Panc1 (cell line): ENCODE measurements at regions not wholly inside any gene's neighbourhood (a gene's known extent, or its start where the extent isn't known, plus 50 kb on each side); places are given as distances from the start of the nearest gene placed in this dataset.

Experiments
- ATAC-seq: fragments of 200-7000 bp; cut with Tn5 transposase; 2 replicates; pipeline ENCODE4 v1.9.1; 2020; ENCODE audit warnings: mild to moderate bottlenecking, moderate library complexity
- BruUV-seq: library from RNA; stranded (reverse); fragments of 400-500 nt; replicated peaks from 2 replicates; lab custom pipeline; 2021; lab: Mats Ljungman, UMichigan
- CTCF ChIA-PET: fragments of 300-600 bp; sonication (Branson Sonifier 250); formaldehyde crosslinking; loops from one replicate; lab custom pipeline; 2022; ENCODE audit warnings: antibody characterized with exemption; lab: Charles Lee
- POLR2A ChIA-PET: fragments of 300-600 bp; sonication (Branson Sonifier 250); formaldehyde crosslinking; loops from one replicate; lab custom pipeline; 2022; ENCODE audit warnings: antibody characterized with exemption; lab: Charles Lee
- DNase-seq: peaks from one replicate; pipeline ENCODE4 v3.0.0-alpha.2; 2010; ENCODE audit warnings: low read depth, low spot score
- H3K27ac ChIP-seq: 2 replicates; pipeline ENCODE4 v1.5.1; 2011; ENCODE audit warnings: mild to moderate bottlenecking, low read length, inconsistent platforms
- H3K27me3 ChIP-seq: fragments of 200-500 bp; sonication (Bioruptor generic); 2 replicates; pipeline ENCODE4 v1.6.0; 2014; ENCODE audit warnings: low read length, inconsistent platforms; ENCODE audit not compliant: control insufficient read depth, insufficient read depth
- H3K36me3 ChIP-seq: fragments of 200-500 bp; sonication (Bioruptor generic); 2 replicates; pipeline ENCODE4 v1.5.1; 2014; ENCODE audit warnings: inconsistent platforms, mild to moderate bottlenecking, low read length, moderate library complexity; ENCODE audit not compliant: control insufficient read depth, insufficient read depth
- H3K4me1 ChIP-seq: 2 replicates; pipeline ENCODE4 v1.5.1; 2011; ENCODE audit warnings: inconsistent platforms, mild to moderate bottlenecking, low read length, moderate library complexity; ENCODE audit not compliant: control insufficient read depth, insufficient read depth
- H3K4me3 ChIP-seq, 2 experiments: 2 replicates each; pipeline ENCODE4 v1.5.1; 2011 to 2012; ENCODE audit warnings: low read depth in 2 of 2, low read length in 2 of 2, mild to moderate bottlenecking in 2 of 2, inconsistent platforms in 1 of 2, moderate library complexity in 1 of 2
- H3K9me3 ChIP-seq: fragments of 200-500 bp; sonication (Bioruptor generic); 2 replicates; pipeline ENCODE4 v1.5.1; 2014; ENCODE audit warnings: low read depth, mild to moderate bottlenecking, inconsistent platforms, low read length, moderate library complexity; ENCODE audit not compliant: control insufficient read depth, insufficient read depth
- CTCF ChIP-seq: fragments of 450-650 bp; IDR thresholded peaks from 2 replicates; pipeline ENCODE4 v1.5.1; 2017; ENCODE audit warnings: mild to moderate bottlenecking
- POLR2AphosphoS5 ChIP-seq: IDR thresholded peaks from 2 replicates; pipeline ENCODE4 v1.6.1; 2012; ENCODE audit warnings: mild to moderate bottlenecking, low read depth, low read length, moderate library complexity
- REST ChIP-seq, 2 experiments: IDR thresholded peaks; 2 replicates each; pipeline ENCODE4 v1.6.1; 2011 to 2012; ENCODE audit warnings: low read depth in 2 of 2, control low read depth in 1 of 2, low read length in 1 of 2, mild to moderate bottlenecking in 1 of 2, moderate library complexity in 1 of 2; ENCODE audit not compliant: insufficient read depth in 1 of 2
- SIN3A ChIP-seq: IDR thresholded peaks from 2 replicates; pipeline ENCODE4 v1.6.1; 2012; ENCODE audit warnings: low read depth, mild to moderate bottlenecking, low read length, moderate library complexity, borderline replicate concordance; ENCODE audit not compliant: insufficient read depth
- TCF7L2 ChIP-seq: IDR thresholded peaks from 2 replicates; pipeline ENCODE4 v1.6.1; 2011; ENCODE audit warnings: mild to moderate bottlenecking, low read depth, low read length, inconsistent platforms
- in situ Hi-C: cut with HindIII; loops from 2 replicates; pipeline ENCODE4 v1.10.0; 2016; ENCODE audit warnings: low sequenced_read_pairs, low pct_unique_long_range_greater_than_20kb
- intact Hi-C: fragments of 100-400 bp; cut with micrococcal nuclease; formaldehyde crosslinking; loops from one replicate; pipeline ENCODE4 v1.10.0; 2022; ENCODE audit not compliant: unreplicated experiment

GRCh38 chrX:42420426-42420825 lies 357.5 kb downstream of the PPP1R2C start:
- in situ Hi-C loops: no loop called here
- no peak for DNase-seq
- no peaks in the 10 kb centered on the region for H3K4me1 ChIP-seq
- no peaks in the 10 kb centered on the region for H3K9me3 ChIP-seq
- no peak for ATAC-seq
- no peak for TF ChIP-seq TCF7L2
- no peak overlapping the region for H3K4me3 ChIP-seq
- H3K27me3 ChIP-seq: no peaks in the 10 kb centered on the region
- no peaks in the 10 kb centered on the region for H3K36me3 ChIP-seq
- POLR2A ChIA-PET: no interaction called here
- no peak overlapping the region for H3K27ac ChIP-seq
- BruUV-seq: no TSS peak
- CTCF ChIA-PET: no interaction called here
- intact Hi-C loops: no loop called here

GRCh38 chrX:42415636-42416035 lies 362.3 kb downstream of the PPP1R2C start:
- Histone ChIP-seq H3K9me3 (no peaks in the 10 kb centered on the region), H3K27ac (no peak overlapping the region), H3K27me3 (no peaks in the 10 kb centered on the region), H3K4me1 (no peaks in the 10 kb centered on the region), H3K4me3 (no peak overlapping the region), H3K36me3 (no peaks in the 10 kb centered on the region)
- ChIA-PET POLR2A (no interaction called here), CTCF (no interaction called here)
- in situ Hi-C loops: no loop called here
- BruUV-seq: no TSS peak
- ATAC-seq (no peak), DNase-seq (no peak)
- TF ChIP-seq REST (IDR thresholded peaks at IDR 0.05; ENCODE audit: insufficient read depth in 1 of 2, low read depth in 2 of 2, low read length in 1 of 2): no peak
- intact Hi-C loops: no loop called here

GRCh38 chrX:42414057-42414456 lies 363.9 kb downstream of the PPP1R2C start:
- intact Hi-C loops: no loop called here
- DNase-seq: no peak
- no peak for TF ChIP-seq POLR2AphosphoS5
- TF ChIP-seq SIN3A: no peak
- no peak for TF ChIP-seq TCF7L2
- TF ChIP-seq CTCF: no peak
- no peak for TF ChIP-seq REST (IDR thresholded peaks at IDR 0.05; ENCODE audit: insufficient read depth in 1 of 2, low read depth in 2 of 2, low read length in 1 of 2)
- no peak for ATAC-seq
- POLR2A ChIA-PET: no interaction called here
- Histone ChIP-seq H3K4me1 (no peaks in the 10 kb centered on the region), H3K27ac (no peak overlapping the region), H3K4me3 (no peak overlapping the region), H3K36me3 (no peaks in the 10 kb centered on the region), H3K9me3 (no peaks in the 10 kb centered on the region), H3K27me3 (no peaks in the 10 kb centered on the region)
- no TSS peak for BruUV-seq
- in situ Hi-C loops: no loop called here
- CTCF ChIA-PET: no interaction called here
